ENCODE measurements at regions not wholly inside any gene's neighbourhood (a gene's known extent, or its start where the extent isn't known, plus 50 kb on each side); places are given as distances from the start of the nearest gene placed in this dataset.
A peak's percentile ranks its signal among the peaks of the same experiment; 100 is the strongest.
"Not testable (repeated sequence)": the region's sequence is repeated elsewhere in the genome, so short reads cannot be mapped to it uniquely, and the experiment has no call there.

DNA sequence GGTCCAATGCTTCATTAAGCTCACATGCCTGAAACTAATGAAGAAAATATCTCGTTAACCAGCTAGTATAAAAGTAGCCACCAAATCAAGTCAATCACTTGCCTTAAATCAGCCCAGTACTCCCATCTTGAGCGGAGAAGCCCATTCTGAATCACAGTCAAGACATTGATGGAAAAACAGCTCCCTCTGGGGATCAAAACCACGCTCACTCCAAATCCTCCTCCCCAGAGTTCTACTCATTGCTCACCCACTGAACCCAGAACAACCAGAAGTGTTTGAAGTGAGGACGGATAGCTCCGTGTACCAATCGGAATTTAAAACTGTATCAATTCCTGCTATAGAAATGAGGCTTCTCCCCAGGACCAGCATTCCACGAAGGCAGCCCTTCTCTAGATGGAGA, 163.3 kb downstream of the UNC93B1 start:
- H3K27me3 Mint-ChIP-seq (ENCODE audit: insufficient read depth, unreplicated experiment); H3K4me1 ChIP-seq; H3K36me3 ChIP-seq (ENCODE audit: control insufficient read depth, insufficient read depth, low read length); POLR2A ChIA-PET; H3K4me3 Mint-ChIP-seq (ENCODE audit: unreplicated experiment); H3K27me3 ChIP-seq (replicated peaks; ENCODE audit: control insufficient read depth, insufficient read depth, low read length); DNase-seq; H3K27ac Mint-ChIP-seq (ENCODE audit: unreplicated experiment); intact Hi-C loops (cut with micrococcal nuclease; ENCODE audit: unreplicated experiment); H3K9me3 ChIP-seq; H3K36me3 Mint-ChIP-seq (ENCODE audit: insufficient read depth, unreplicated experiment); CTCF ChIA-PET; H3K4me3 ChIP-seq (ENCODE audit: low read depth, low read length); BruUV-seq (replicated peaks); H3K9me3 Mint-ChIP-seq (ENCODE audit: unreplicated experiment): not testable (repeated sequence)
- H3K4me1 Mint-ChIP-seq (ENCODE audit: low read depth, unreplicated experiment): peaks cover 13% of the 10 kb centered on the region
- TF ChIP-seq, protein P1, sequence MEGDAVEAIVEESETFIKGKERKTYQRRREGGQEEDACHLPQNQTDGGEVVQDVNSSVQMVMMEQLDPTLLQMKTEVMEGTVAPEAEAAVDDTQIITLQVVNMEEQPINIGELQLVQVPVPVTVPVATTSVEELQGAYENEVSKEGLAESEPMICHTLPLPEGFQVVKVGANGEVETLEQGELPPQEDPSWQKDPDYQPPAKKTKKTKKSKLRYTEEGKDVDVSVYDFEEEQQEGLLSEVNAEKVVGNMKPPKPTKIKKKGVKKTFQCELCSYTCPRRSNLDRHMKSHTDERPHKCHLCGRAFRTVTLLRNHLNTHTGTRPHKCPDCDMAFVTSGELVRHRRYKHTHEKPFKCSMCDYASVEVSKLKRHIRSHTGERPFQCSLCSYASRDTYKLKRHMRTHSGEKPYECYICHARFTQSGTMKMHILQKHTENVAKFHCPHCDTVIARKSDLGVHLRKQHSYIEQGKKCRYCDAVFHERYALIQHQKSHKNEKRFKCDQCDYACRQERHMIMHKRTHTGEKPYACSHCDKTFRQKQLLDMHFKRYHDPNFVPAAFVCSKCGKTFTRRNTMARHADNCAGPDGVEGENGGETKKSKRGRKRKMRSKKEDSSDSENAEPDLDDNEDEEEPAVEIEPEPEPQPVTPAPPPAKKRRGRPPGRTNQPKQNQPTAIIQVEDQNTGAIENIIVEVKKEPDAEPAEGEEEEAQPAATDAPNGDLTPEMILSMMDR (IDR thresholded peaks at IDR 0.05; ENCODE audit: insufficient read depth in 1 of 2, low read depth in 1 of 2, low read length in 1 of 2, severe bottlenecking in 1 of 2, unreplicated experiment in 1 of 2): peak in 1 of 2 experiments; percentile 11

DNA sequence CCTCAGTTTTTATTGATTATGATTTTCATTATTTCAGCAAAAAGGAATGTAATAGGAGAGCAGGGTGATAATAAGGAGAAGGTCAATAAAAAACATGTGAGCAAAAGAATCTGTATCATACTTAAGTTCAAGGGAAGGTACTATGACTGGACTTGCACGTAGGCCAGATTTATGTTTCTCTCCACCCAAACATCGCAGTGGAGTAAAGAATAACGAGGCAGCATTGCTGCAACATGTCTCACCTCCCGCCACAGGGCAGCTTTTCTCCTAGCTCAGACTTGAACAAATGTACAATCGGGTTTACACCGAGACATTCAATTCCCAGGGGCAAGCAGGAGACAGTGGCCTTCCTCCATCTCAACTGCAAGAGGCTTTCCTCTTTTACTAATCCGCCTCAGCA, 155.7 kb upstream of the ALDH3B2 start:
- H3K4me3 Mint-ChIP-seq (ENCODE audit: unreplicated experiment); CTCF ChIA-PET; H3K36me3 Mint-ChIP-seq (ENCODE audit: insufficient read depth, unreplicated experiment); H3K9me3 ChIP-seq; H3K9me3 Mint-ChIP-seq (ENCODE audit: unreplicated experiment); H3K4me1 Mint-ChIP-seq (ENCODE audit: low read depth, unreplicated experiment); BruUV-seq (replicated peaks); intact Hi-C loops (cut with micrococcal nuclease; ENCODE audit: unreplicated experiment); H3K27ac Mint-ChIP-seq (ENCODE audit: unreplicated experiment); H3K4me3 ChIP-seq (ENCODE audit: low read depth, low read length); H3K27me3 ChIP-seq (replicated peaks; ENCODE audit: control insufficient read depth, insufficient read depth, low read length); DNase-seq; H3K36me3 ChIP-seq (ENCODE audit: control insufficient read depth, insufficient read depth, low read length); POLR2A ChIA-PET; H3K4me1 ChIP-seq: not testable (repeated sequence)
- H3K27me3 Mint-ChIP-seq (ENCODE audit: insufficient read depth, unreplicated experiment): peaks cover 25% of the 10 kb centered on the region

DNA sequence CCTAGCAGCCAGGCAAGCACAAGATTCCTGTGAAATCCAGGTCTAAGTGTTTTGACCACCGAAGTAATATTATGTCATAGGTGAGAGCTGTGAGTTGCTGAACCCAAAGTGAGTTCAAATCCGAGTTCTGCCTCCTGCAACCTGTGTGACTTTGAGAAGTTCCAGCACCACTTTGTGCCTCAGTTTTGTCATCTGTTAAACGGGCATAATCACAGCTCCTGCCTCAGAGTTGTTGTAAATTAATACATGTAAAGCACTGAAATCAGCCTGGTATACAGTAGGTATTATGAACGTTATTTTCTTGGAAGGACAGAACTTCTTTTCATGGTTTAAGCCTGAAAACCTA, 152.5 kb upstream of the ALDH3B2 start:
- H3K36me3 ChIP-seq (ENCODE audit: control insufficient read depth, insufficient read depth, low read length); H3K27ac Mint-ChIP-seq (ENCODE audit: unreplicated experiment); DNase-seq; POLR2A ChIA-PET; H3K4me1 ChIP-seq; H3K4me3 ChIP-seq (ENCODE audit: low read depth, low read length); H3K9me3 ChIP-seq; H3K36me3 Mint-ChIP-seq (ENCODE audit: insufficient read depth, unreplicated experiment); H3K4me1 Mint-ChIP-seq (ENCODE audit: low read depth, unreplicated experiment); CTCF ChIA-PET; H3K27me3 ChIP-seq (replicated peaks; ENCODE audit: control insufficient read depth, insufficient read depth, low read length); BruUV-seq (replicated peaks); H3K4me3 Mint-ChIP-seq (ENCODE audit: unreplicated experiment); intact Hi-C loops (cut with micrococcal nuclease; ENCODE audit: unreplicated experiment); H3K9me3 Mint-ChIP-seq (ENCODE audit: unreplicated experiment): not testable (repeated sequence)
- peaks cover 15% of the 10 kb centered on the region for H3K27me3 Mint-ChIP-seq (ENCODE audit: insufficient read depth, unreplicated experiment)

DNA sequence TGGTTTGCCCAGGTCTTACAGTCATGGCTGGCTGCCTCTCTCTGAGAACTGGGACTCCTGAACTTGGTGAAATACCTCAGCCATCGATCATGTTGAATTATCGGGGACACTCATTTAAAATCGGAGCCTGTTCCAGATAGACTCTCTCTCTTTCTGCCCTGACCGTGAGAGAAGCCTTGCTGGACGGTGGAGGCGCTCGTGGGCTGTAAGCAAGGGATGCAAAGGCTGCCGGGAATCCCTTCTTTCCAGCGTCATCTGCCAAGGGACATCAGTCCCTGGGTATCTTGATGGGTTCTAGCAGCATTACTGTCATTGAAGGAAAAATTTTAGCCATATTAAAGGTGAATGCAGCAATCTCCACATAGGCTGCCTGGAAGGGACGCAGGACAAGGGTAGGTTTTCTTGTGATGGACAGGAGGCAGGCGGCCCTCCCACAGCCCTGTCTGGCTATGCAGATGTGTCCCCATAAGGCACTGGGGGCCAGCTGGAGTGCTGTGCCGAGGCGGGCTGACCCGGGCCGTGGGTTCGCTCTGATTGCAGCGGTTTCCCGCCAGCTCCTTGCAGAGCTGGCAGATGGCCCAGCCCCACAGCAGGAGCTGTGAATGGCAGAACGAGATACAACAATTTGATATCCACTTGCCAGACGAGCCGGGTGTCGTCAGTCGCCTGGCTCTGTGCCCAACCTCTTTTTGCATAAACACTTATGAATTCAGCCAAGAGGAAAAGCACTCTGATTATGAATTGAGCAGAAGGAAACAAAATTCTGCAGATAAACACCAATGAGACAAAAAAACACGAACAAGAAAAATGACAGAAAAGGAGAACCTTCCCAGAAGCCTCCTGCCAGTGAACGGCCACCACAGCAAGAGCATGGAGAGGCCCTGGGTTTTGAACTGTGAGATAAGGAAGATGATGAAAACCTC, 151.9 kb upstream of the ALDH3B2 start:
- BruUV-seq (replicated peaks); H3K4me1 Mint-ChIP-seq (ENCODE audit: low read depth, unreplicated experiment); H3K27me3 ChIP-seq (replicated peaks; ENCODE audit: control insufficient read depth, insufficient read depth, low read length); CTCF ChIA-PET; H3K9me3 Mint-ChIP-seq (ENCODE audit: unreplicated experiment); H3K9me3 ChIP-seq; H3K36me3 ChIP-seq (ENCODE audit: control insufficient read depth, insufficient read depth, low read length); POLR2A ChIA-PET; H3K4me3 Mint-ChIP-seq (ENCODE audit: unreplicated experiment); H3K27ac Mint-ChIP-seq (ENCODE audit: unreplicated experiment); H3K4me1 ChIP-seq; H3K4me3 ChIP-seq (ENCODE audit: low read depth, low read length); intact Hi-C loops (cut with micrococcal nuclease; ENCODE audit: unreplicated experiment); DNase-seq; H3K36me3 Mint-ChIP-seq (ENCODE audit: insufficient read depth, unreplicated experiment): not testable (repeated sequence)
- peaks cover 15% of the 10 kb centered on the region for H3K27me3 Mint-ChIP-seq (ENCODE audit: insufficient read depth, unreplicated experiment)

DNA sequence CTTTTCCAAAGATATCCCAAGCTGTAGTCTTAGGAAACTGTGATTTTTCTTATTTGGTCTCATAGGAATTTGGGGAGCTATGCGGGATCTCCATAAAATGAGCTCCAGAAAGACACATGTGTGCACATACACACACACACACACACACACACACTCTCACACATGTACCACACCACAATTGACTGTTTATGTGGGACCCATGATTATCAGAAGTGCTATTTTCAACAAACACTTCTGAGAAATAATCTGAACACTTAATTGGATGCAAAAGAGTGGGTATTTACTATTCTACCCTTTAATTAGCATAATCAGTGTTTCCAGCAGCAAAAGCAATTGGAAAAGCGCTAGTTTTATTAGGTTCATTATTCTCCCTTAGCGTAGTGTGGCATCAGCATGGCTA, 150.4 kb upstream of the ALDH3B2 start:
- H3K36me3 ChIP-seq (ENCODE audit: control insufficient read depth, insufficient read depth, low read length); intact Hi-C loops (cut with micrococcal nuclease; ENCODE audit: unreplicated experiment); H3K4me1 ChIP-seq; BruUV-seq (replicated peaks); H3K36me3 Mint-ChIP-seq (ENCODE audit: insufficient read depth, unreplicated experiment); H3K4me1 Mint-ChIP-seq (ENCODE audit: low read depth, unreplicated experiment); H3K4me3 Mint-ChIP-seq (ENCODE audit: unreplicated experiment); CTCF ChIA-PET; POLR2A ChIA-PET; H3K27me3 ChIP-seq (replicated peaks; ENCODE audit: control insufficient read depth, insufficient read depth, low read length); DNase-seq; H3K9me3 ChIP-seq; H3K27ac Mint-ChIP-seq (ENCODE audit: unreplicated experiment); H3K4me3 ChIP-seq (ENCODE audit: low read depth, low read length); H3K9me3 Mint-ChIP-seq (ENCODE audit: unreplicated experiment): not testable (repeated sequence)
- peaks cover 18% of the 10 kb centered on the region for H3K27me3 Mint-ChIP-seq (ENCODE audit: insufficient read depth, unreplicated experiment)

Measured in Caco-2 (cell line).